H9 (cell line): ENCODE measurements at regions not wholly inside any gene's neighbourhood (a gene's known extent, or its start where the extent isn't known, plus 50 kb on each side); places are given as distances from the start of the nearest gene placed in this dataset.

Source experiments
- DNase-seq: peaks from one replicate; pipeline ENCODE4 v3.0.0-alpha.2; 2017
- H2AFZ ChIP-seq: one replicate; pipeline ENCODE4 v1.6.1; 2013; ENCODE audit warnings: mild to moderate bottlenecking, low read length, control low read depth, moderate library complexity
- H2AK5ac ChIP-seq: 2 replicates; pipeline ENCODE4 v1.6.1; 2013; ENCODE audit warnings: low read length, control low read depth, mixed read lengths; ENCODE audit not compliant: insufficient read length
- H2BK120ac ChIP-seq: one replicate; pipeline ENCODE4 v1.6.1; 2013; ENCODE audit warnings: low read depth, mild to moderate bottlenecking, low read length, control low read depth, inconsistent platforms; ENCODE audit not compliant: poor library complexity, severe bottlenecking
- H2BK12ac ChIP-seq: 2 replicates; pipeline ENCODE4 v1.6.1; 2013; ENCODE audit warnings: low read length, control low read depth, mixed read lengths, low read depth; ENCODE audit not compliant: insufficient read length
- H2BK15ac ChIP-seq: 2 replicates; pipeline ENCODE4 v1.6.1; 2013; ENCODE audit warnings: low read depth, low read length, control low read depth
- H2BK20ac ChIP-seq: one replicate; pipeline ENCODE4 v1.6.1; 2013; ENCODE audit warnings: low read depth, mild to moderate bottlenecking, low read length, control low read depth, inconsistent platforms; ENCODE audit not compliant: poor library complexity, severe bottlenecking
- H2BK5ac ChIP-seq: 2 replicates; pipeline ENCODE4 v1.6.1; 2013; ENCODE audit warnings: low read length, control low read depth, mixed read lengths; ENCODE audit not compliant: insufficient read length
- H3K14ac ChIP-seq: 2 replicates; pipeline ENCODE4 v1.6.1; 2013; ENCODE audit warnings: low read length, control low read depth; ENCODE audit not compliant: insufficient read depth
- H3K18ac ChIP-seq: 2 replicates; pipeline ENCODE4 v1.6.1; 2013; ENCODE audit warnings: low read depth, mild to moderate bottlenecking, mixed read lengths, low read length, control low read depth; ENCODE audit not compliant: insufficient read length
- H3K23ac ChIP-seq: 2 replicates; pipeline ENCODE4 v1.6.1; 2013; ENCODE audit warnings: low read length, control low read depth, mixed read lengths, low read depth; ENCODE audit not compliant: insufficient read length
- H3K23me2 ChIP-seq: 2 replicates; pipeline ENCODE4 v1.6.1; 2013; ENCODE audit warnings: low read depth, mild to moderate bottlenecking, mixed read lengths, low read length, control low read depth; ENCODE audit not compliant: insufficient read length, poor library complexity, severe bottlenecking
- H3K27ac ChIP-seq: 2 replicates; pipeline ENCODE4 v1.5.1; 2013; ENCODE audit warnings: low read length, control low read depth, mixed read lengths, low read depth; ENCODE audit not compliant: insufficient read length
- H3K27me3 ChIP-seq: 2 replicates; pipeline ENCODE4 v1.6.1; 2013; ENCODE audit warnings: low read length, control low read depth, inconsistent platforms; ENCODE audit not compliant: insufficient read depth
- H3K4ac ChIP-seq: 2 replicates; pipeline ENCODE4 v1.6.1; 2013; ENCODE audit warnings: low read depth, mild to moderate bottlenecking, control low read depth, inconsistent platforms, low read length, moderate library complexity
- H3K4me1 ChIP-seq: 2 replicates; pipeline ENCODE4 v1.6.1; 2013; ENCODE audit warnings: low read length, control low read depth, inconsistent platforms; ENCODE audit not compliant: insufficient read depth
- H3K4me2 ChIP-seq: 2 replicates; pipeline ENCODE4 v1.6.1; 2013; ENCODE audit warnings: low read length, control low read depth, mixed read lengths; ENCODE audit not compliant: insufficient read length, insufficient read depth
- H3K56ac ChIP-seq: 2 replicates; pipeline ENCODE4 v1.6.1; 2013; ENCODE audit warnings: low read depth, mild to moderate bottlenecking, mixed read lengths, low read length, control low read depth; ENCODE audit not compliant: insufficient read length
- H3K79me1 ChIP-seq: 2 replicates; pipeline ENCODE4 v1.6.1; 2013; ENCODE audit warnings: low read depth, mild to moderate bottlenecking, moderate library complexity, low read length, control low read depth, inconsistent platforms; ENCODE audit not compliant: insufficient read depth, poor library complexity, severe bottlenecking
- H3K79me2 ChIP-seq: 2 replicates; pipeline ENCODE4 v1.6.1; 2013; ENCODE audit warnings: low read length, control low read depth, inconsistent platforms; ENCODE audit not compliant: insufficient read depth
- H3K9ac ChIP-seq: 2 replicates; pipeline ENCODE4 v1.6.1; 2013; ENCODE audit warnings: low read length, control low read depth, mixed read lengths; ENCODE audit not compliant: insufficient read length; ENCODE audit errors: extremely low read depth
- H3K9me3 ChIP-seq: one replicate; pipeline ENCODE4 v1.6.1; 2013; ENCODE audit warnings: low read depth, low read length, inconsistent platforms; ENCODE audit not compliant: control insufficient read depth
- H3T11ph ChIP-seq: one replicate; pipeline ENCODE4 v1.6.1; 2013; ENCODE audit warnings: mild to moderate bottlenecking, low read length, control low read depth, inconsistent platforms
- H4K20me1 ChIP-seq: one replicate; pipeline ENCODE4 v1.6.1; 2013; ENCODE audit not compliant: control insufficient read depth, insufficient read length, insufficient read depth
- H4K5ac ChIP-seq: 2 replicates; pipeline ENCODE4 v1.6.1; 2013; ENCODE audit warnings: low read depth, mild to moderate bottlenecking, mixed read lengths, low read length, control low read depth; ENCODE audit not compliant: insufficient read length
- H4K8ac ChIP-seq: replicated peaks from 2 replicates; pipeline ENCODE4 v1.6.1; 2013; ENCODE audit warnings: low read length, control low read depth, mixed read lengths, low read depth; ENCODE audit not compliant: insufficient read length
- H4K91ac ChIP-seq: 2 replicates; pipeline ENCODE4 v1.6.1; 2013; ENCODE audit warnings: low read depth, mild to moderate bottlenecking, moderate library complexity, mixed read lengths, low read length, control low read depth; ENCODE audit not compliant: insufficient read length
- H3K27ac Mint-ChIP-seq, 3 experiments: 2 replicates in 2 of 3; 3 replicates in 1 of 3; pipeline ENCODE4 v1.8.0; 2020 to 2021; ENCODE audit warnings: mixed read lengths in 3 of 3, mild to moderate bottlenecking in 1 of 3, moderate library complexity in 1 of 3
- H3K27me3 Mint-ChIP-seq: 2 replicates; pipeline ENCODE4 v1.8.0; 2021; ENCODE audit warnings: low read depth, mild to moderate bottlenecking, moderate library complexity, mixed read lengths
- H3K36me3 Mint-ChIP-seq, 3 experiments: 2 replicates in 2 of 3; 3 replicates in 1 of 3; pipeline ENCODE4 v1.8.0; 2020 to 2021; ENCODE audit warnings: low read depth in 3 of 3, mixed read lengths in 3 of 3; ENCODE audit not compliant: insufficient read depth in 1 of 3
- H3K4me1 Mint-ChIP-seq, 2 experiments: 2 replicates each; pipeline ENCODE4 v1.8.0; 2020; ENCODE audit warnings: mixed read lengths in 2 of 2
- H3K4me3 Mint-ChIP-seq, 2 experiments: 2 replicates in 1 of 2; 3 replicates in 1 of 2; pipeline ENCODE4 v1.8.0; 2020 to 2021; ENCODE audit warnings: mild to moderate bottlenecking in 2 of 2, mixed read lengths in 2 of 2, moderate library complexity in 1 of 2
- H3K9me3 Mint-ChIP-seq, 2 experiments: 2 replicates in 1 of 2; 3 replicates in 1 of 2; pipeline ENCODE4 v1.8.0; 2020; ENCODE audit warnings: mild to moderate bottlenecking in 2 of 2, mixed read lengths in 2 of 2, moderate library complexity in 1 of 2
- CTCF ChIP-seq: fragments of 200-600 bp; sonication (generic); conservative IDR thresholded peaks from 3 replicates; pipeline ENCODE4 v1.8.0; 2021; ENCODE audit warnings: antibody characterized with exemption, mild to moderate bottlenecking
- WGBS: extraction: QIAGEN DNeasy Blood & Tissue Kit; methylation state at CpG from one replicate; pipeline ENCODE4 v1.1.7; 2013; ENCODE audit warnings: missing lambda C conversion rate, low lambda C conversion rate, mixed read lengths; ENCODE audit not compliant: insufficient read length; ENCODE audit errors: extremely low coverage; 5-methylcytosine and 5-hydroxymethylcytosine counted together

GRCh38 chr20:24837781-24838450 is 111.2 kb upstream of the CST7 start:
- Histone ChIP-seq H2BK15ac (no peak overlapping the region), H2AFZ (no peak overlapping the region), H3T11ph (no peak overlapping the region), H4K5ac (no peak overlapping the region), H3K4me2 (no peak overlapping the region), H4K8ac (no peak overlapping the region), H2AK5ac (no peak overlapping the region), H3K23ac (no peak overlapping the region), H3K14ac (no peak overlapping the region), H3K79me1 (no peaks in the 10 kb centered on the region), H3K27ac (no peak overlapping the region), H4K20me1 (no peaks in the 10 kb centered on the region), H3K56ac (no peak overlapping the region), H4K91ac (no peak overlapping the region), H3K4ac (no peak overlapping the region), H2BK5ac (no peak overlapping the region), H3K4me1 (no peaks in the 10 kb centered on the region), H2BK12ac (no peak overlapping the region), H3K9me3 (no peaks in the 10 kb centered on the region), H3K23me2 (no peaks in the 10 kb centered on the region), H3K18ac (no peak overlapping the region), H2BK120ac (no peak overlapping the region), H2BK20ac (no peak overlapping the region), H3K27me3 (no peaks in the 10 kb centered on the region), H3K79me2 (no peaks in the 10 kb centered on the region), H3K9ac (no peak overlapping the region)
- no peak overlapping the region for H3K4me3 Mint-ChIP-seq
- H3K27me3 Mint-ChIP-seq, result peaks cover 2% of the 10 kb centered on the region; the same call in 1 of the 2 replicates
- no peak for TF ChIP-seq CTCF
- no CpG with 5 or more reads among the region's 7 CpGs for WGBS
- peak overlapping the region in 1 of 3 experiments; percentile 80; a peak in 2 of 7 replicates for H3K27ac Mint-ChIP-seq
- H3K4me1 Mint-ChIP-seq, result peaks cover 0 to 3% of the 10 kb centered on the region in 2 experiments; a peak in 2 of 4 replicates
- DNase-seq, result peak; percentile 5
- no peaks in the 10 kb centered on the region for H3K9me3 Mint-ChIP-seq
- no peaks in the 10 kb centered on the region for H3K36me3 Mint-ChIP-seq
